Transverse colon (tissue), 3 donors: ENCODE measurements at regions not wholly inside any gene's neighbourhood (a gene's known extent, or its start where the extent isn't known, plus 50 kb on each side); places are given as distances from the start of the nearest gene placed in this dataset.

Experiments
- CTCF ChIP-seq, 5 experiments: fragments of 200-600 bp in 3 of 5; fragments of 450-650 bp in 2 of 5; sonication (generic) in 3 of 5; IDR thresholded peaks; 1 replicate in 2 of 5; 2 replicates in 3 of 5; pipeline ENCODE4 v1.5.1; 2016 to 2017; ENCODE audit warnings: antibody characterized with exemption in 5 of 5, inconsistent platforms in 3 of 5, mild to moderate bottlenecking in 2 of 5, moderate library complexity in 1 of 5
- EP300 ChIP-seq: sonication (generic); formaldehyde crosslinking; IDR thresholded peaks from one replicate; pipeline ENCODE4 v1.6.1; 2017; ENCODE audit warnings: antibody characterized with exemption, low read depth

GRCh38 chr10:109247814-109248213 lies 675.5 kb downstream of the XPNPEP1 start:
- TF ChIP-seq EP300 (no peak), CTCF (IDR thresholded peaks at IDR 0.05) (no peak)
